Vagina (tissue), 2 donors: ENCODE measurements at regions not wholly inside any gene's neighbourhood (a gene's known extent, or its start where the extent isn't known, plus 50 kb on each side); places are given as distances from the start of the nearest gene placed in this dataset.

Source experiments
- CTCF ChIP-seq, 3 experiments: fragments of 450-650 bp in 2 of 3; fragments of 200-600 bp in 1 of 3; sonication (generic) in 1 of 3; IDR thresholded peaks; one replicate each; pipeline ENCODE4 v1.5.1; 2017 to 2019; ENCODE audit warnings: antibody characterized with exemption in 3 of 3, mild to moderate bottlenecking in 2 of 3, moderate library complexity in 2 of 3
- POLR2A ChIP-seq, 2 donors: fragments of 450-650 bp; IDR thresholded peaks; one replicate each; pipeline ENCODE4 v1.6.1; 2017; ENCODE audit warnings: antibody characterized with exemption in 2 of 2, mild to moderate bottlenecking in 2 of 2, moderate library complexity in 2 of 2
- POLR2AphosphoS5 ChIP-seq, 2 donors: sonication (generic); formaldehyde crosslinking; IDR thresholded peaks; one replicate each; pipeline ENCODE4 v1.9.0; 2017; ENCODE audit warnings: antibody characterized with exemption in 2 of 2, mild to moderate bottlenecking in 2 of 2, low read depth in 1 of 2; ENCODE audit not compliant: insufficient read depth in 1 of 2

GRCh38 chr16:9476744-9477143 is 385.3 kb downstream of the HAPSTR1 start:
- no peak for TF ChIP-seq POLR2A (IDR thresholded peaks at IDR 0.05)
- no peak for TF ChIP-seq CTCF (IDR thresholded peaks at IDR 0.05)
- no peak for TF ChIP-seq POLR2AphosphoS5 (IDR thresholded peaks at IDR 0.05; ENCODE audit: insufficient read depth in 1 of 2, low read depth in 1 of 2)
